ENCODE measurements at regions not wholly inside any gene's neighbourhood (a gene's known extent, or its start where the extent isn't known, plus 50 kb on each side); places are given as distances from the start of the nearest gene placed in this dataset.

GRCh38 chr15:87433871-87434270, 822.7 kb downstream of the NTRK3 start:
- TF ChIP-seq ZNF629 (tag by site-specific recombination; IDR thresholded peaks at IDR 0.05), result no peak
- TF ChIP-seq PRDM4 (tag by site-specific recombination; IDR thresholded peaks at IDR 0.05), result no peak
- TF ChIP-seq ZNF426 (tag by site-specific recombination; IDR thresholded peaks at IDR 0.05), result no peak
- TF ChIP-seq ZBTB8A (tag by site-specific recombination; IDR thresholded peaks at IDR 0.05), result no peak
- TF ChIP-seq ZBTB49 (tag by site-specific recombination; IDR thresholded peaks at IDR 0.05; ENCODE audit: low read depth), result no peak
- no peak for TF ChIP-seq HOXA7 (CRISPR knock-in tag; IDR thresholded peaks at IDR 0.05; ENCODE audit: borderline replicate concordance)
- TF ChIP-seq GFI1B (tag by site-specific recombination; IDR thresholded peaks at IDR 0.05), result no peak
- no peak for TF ChIP-seq WT1 (tag by site-specific recombination; IDR thresholded peaks at IDR 0.05)
- TF ChIP-seq BCL11A (tag by site-specific recombination; IDR thresholded peaks at IDR 0.05; ENCODE audit: low read depth), result no peak
- TF ChIP-seq ZNF626 (tag by site-specific recombination; IDR thresholded peaks at IDR 0.05), result no peak
- no peak for TF ChIP-seq BCL6B (tag by site-specific recombination; IDR thresholded peaks at IDR 0.05)
- no peak for TF ChIP-seq ZNF157 (tag by site-specific recombination; IDR thresholded peaks at IDR 0.05)
- TF ChIP-seq ZNF585B (tag by site-specific recombination; IDR thresholded peaks at IDR 0.05), result no peak
- no peak for TF ChIP-seq ZNF529 (tag by site-specific recombination; IDR thresholded peaks at IDR 0.05; ENCODE audit: insufficient replicate concordance)
- no peak for TF ChIP-seq ZNF354C (tag by site-specific recombination; IDR thresholded peaks at IDR 0.05; ENCODE audit: borderline replicate concordance, low read depth)
- TF ChIP-seq ZNF558 (tag by site-specific recombination; IDR thresholded peaks at IDR 0.05), result no peak
- no peak for TF ChIP-seq ZSCAN30 (tag by site-specific recombination; IDR thresholded peaks at IDR 0.05)
- no peak for TF ChIP-seq ZFP69B (tag by site-specific recombination; IDR thresholded peaks at IDR 0.05)
- Histone ChIP-seq H3K4me1 (ENCODE audit: control insufficient read depth, insufficient read depth, low read length) (no peaks in the 10 kb centered on the region), H3K9me3 (ENCODE audit: control insufficient read depth, insufficient read depth, low read depth, low read length) (no peaks in the 10 kb centered on the region), H3K27ac (ENCODE audit: extremely low read depth, low read depth, low read length) (no peak overlapping the region), H3K36me3 (ENCODE audit: control insufficient read depth in 2 of 2, insufficient read depth in 1 of 2, low read length in 2 of 2) (no peaks in the 10 kb centered on the region), H3K4me3 (ENCODE audit: low read depth, low read length) (no peak overlapping the region)
- ChIA-PET CTCF (no interaction called here), POLR2A (no interaction called here)

- Histone ChIP-seq H3K4me1 (ENCODE audit: control insufficient read depth, insufficient read depth, low read length) (no peaks in the 10 kb centered on the region), H3K36me3 (ENCODE audit: control insufficient read depth in 2 of 2, insufficient read depth in 1 of 2, low read length in 2 of 2) (no peaks in the 10 kb centered on the region), H3K4me3 (ENCODE audit: low read depth, low read length) (no peak overlapping the region), H3K9me3 (ENCODE audit: control insufficient read depth, insufficient read depth, low read depth, low read length) (no peaks in the 10 kb centered on the region), H3K27ac (ENCODE audit: extremely low read depth, low read depth, low read length) (no peak overlapping the region)
- ChIA-PET POLR2A (no interaction called here), CTCF (no interaction called here)
- TF ChIP-seq ZNF555 (tag by site-specific recombination; conservative IDR thresholded peaks at IDR 0.05), result no peak
- no peak for TF ChIP-seq ZNF416 (tag by site-specific recombination; IDR thresholded peaks at IDR 0.05)
- TF ChIP-seq ZNF155 (tag by site-specific recombination; IDR thresholded peaks at IDR 0.05), result no peak
- TF ChIP-seq PRDM10 (tag by site-specific recombination; IDR thresholded peaks at IDR 0.05), result no peak
- no peak for TF ChIP-seq GLI4 (tag by site-specific recombination; IDR thresholded peaks at IDR 0.05)
- no peak for TF ChIP-seq AEBP2 (tag by site-specific recombination; IDR thresholded peaks at IDR 0.05; ENCODE audit: borderline replicate concordance)
- no peak for TF ChIP-seq TRIM28 (IDR thresholded peaks at IDR 0.05; ENCODE audit: borderline replicate concordance, low read length)
- TF ChIP-seq ZNF391 (tag by site-specific recombination; IDR thresholded peaks at IDR 0.05; ENCODE audit: borderline replicate concordance, low read depth), result no peak
Measured at GRCh38 chr15:87429754-87430153, 826.8 kb downstream of the NTRK3 start.
